T-cell (primary cell): ENCODE measurements at regions not wholly inside any gene's neighbourhood (a gene's known extent, or its start where the extent isn't known, plus 50 kb on each side); places are given as distances from the start of the nearest gene placed in this dataset.
"Not testable (repeated sequence)": the region's sequence is repeated elsewhere in the genome, so short reads cannot be mapped to it uniquely, and the experiment has no call there.

Experiments used
- ATAC-seq, 4 experiments: fragments of 200-7000 bp in 3 of 4; fragments of 150-1000 bp in 1 of 4; cut with Tn5 transposase; replicated peaks in 1 of 4; 1 replicate in 3 of 4; 2 replicates in 1 of 4; pipeline ENCODE4 v1.10.0; 2021; ENCODE audit warnings: moderate library complexity in 3 of 4, mild to moderate bottlenecking in 2 of 4, moderate number of reproducible peaks in 1 of 4
- CTCF ChIA-PET, 2 donors: fragments of 300-600 bp; sonication (Branson Sonifier 250); formaldehyde crosslinking; loops; one replicate each; lab custom pipeline; 2022; ENCODE audit warnings: antibody characterized with exemption in 2 of 2; lab: Charles Lee
- POLR2A ChIA-PET, 2 donors: fragments of 300-600 bp; sonication (Branson Sonifier 250); formaldehyde crosslinking; loops; one replicate each; lab custom pipeline; 2022; ENCODE audit warnings: antibody characterized with exemption in 2 of 2; lab: Charles Lee
- DNase-seq, 35 experiments: peaks; one replicate each; pipeline versions ENCODE4 v3.0.0 to v3.0.0-alpha.2; 2013 to 2023
- H3K27ac ChIP-seq: one replicate; pipeline ENCODE4 v1.5.1; 2013; ENCODE audit warnings: low read length
- H3K27me3 ChIP-seq, 2 experiments: replicated peaks in 1 of 2; 1 replicate in 1 of 2; 2 replicates in 1 of 2; pipeline versions ENCODE4 v1.6.1 to v1.7.0; 2013; ENCODE audit warnings: low read length in 1 of 2, mixed read lengths in 1 of 2; ENCODE audit not compliant: control insufficient read depth in 2 of 2, insufficient read depth in 2 of 2; ENCODE audit errors: extremely low read depth in 1 of 2
- H3K36me3 ChIP-seq, 2 donors: 1 replicate in 1 of 2; 2 replicates in 1 of 2; pipeline versions ENCODE4 v1.6.1 to v1.7.0; 2013; ENCODE audit warnings: low read length in 1 of 2; ENCODE audit not compliant: control insufficient read depth in 2 of 2, insufficient read depth in 1 of 2; ENCODE audit errors: extremely low read depth in 1 of 2
- H3K4me1 ChIP-seq, 2 experiments: 1 replicate in 1 of 2; 2 replicates in 1 of 2; pipeline versions ENCODE4 v1.6.1 to v1.7.0; 2013; ENCODE audit warnings: low read length in 2 of 2, mixed read lengths in 1 of 2; ENCODE audit not compliant: insufficient read depth in 2 of 2, control insufficient read depth in 1 of 2; ENCODE audit errors: extremely low read depth in 1 of 2
- H3K4me3 ChIP-seq, 2 donors: 1 replicate in 1 of 2; 2 replicates in 1 of 2; pipeline versions ENCODE4 v1.5.1 to v1.7.0; 2013; ENCODE audit warnings: mild to moderate bottlenecking in 2 of 2, low read length in 1 of 2, moderate library complexity in 1 of 2; ENCODE audit not compliant: control insufficient read depth in 1 of 2; ENCODE audit errors: extremely low read depth in 1 of 2
- H3K9me3 ChIP-seq: 2 replicates; pipeline ENCODE4 v1.7.0; 2013
- H3K27ac Mint-ChIP-seq, 2 donors: one replicate each; pipeline ENCODE4 v1.8.0; 2020 to 2021; ENCODE audit warnings: mild to moderate bottlenecking in 2 of 2, mixed read lengths in 2 of 2
- H3K27me3 Mint-ChIP-seq, 2 donors: one replicate each; pipeline ENCODE4 v1.8.0; 2021 to 2022; ENCODE audit warnings: mixed read lengths in 2 of 2
- H3K36me3 Mint-ChIP-seq: one replicate; pipeline ENCODE4 v1.8.0; 2021; ENCODE audit warnings: mixed read lengths
- H3K4me1 Mint-ChIP-seq, 3 donors: one replicate each; pipeline ENCODE4 v1.8.0; 2020 to 2022; ENCODE audit warnings: mixed read lengths in 3 of 3, mild to moderate bottlenecking in 1 of 3
- H3K4me3 Mint-ChIP-seq, 3 donors: one replicate each; pipeline ENCODE4 v1.8.0; 2020 to 2022; ENCODE audit warnings: mild to moderate bottlenecking in 3 of 3, mixed read lengths in 3 of 3, moderate library complexity in 3 of 3
- H3K9me3 Mint-ChIP-seq, 3 donors: one replicate each; pipeline ENCODE4 v1.8.0; 2020 to 2022; ENCODE audit warnings: mixed read lengths in 3 of 3
- WGBS: methylation state at CpG from one replicate; pipeline ENCODE4 v1.1.5; 2013; ENCODE audit warnings: missing lambda C conversion rate; ENCODE audit not compliant: insufficient coverage; 5-methylcytosine and 5-hydroxymethylcytosine counted together

- H3K4me3 ChIP-seq, ATAC-seq, POLR2A ChIA-PET, H3K27ac Mint-ChIP-seq, H3K27me3 Mint-ChIP-seq, H3K27ac ChIP-seq, DNase-seq, H3K27me3 ChIP-seq, H3K36me3 ChIP-seq, H3K9me3 ChIP-seq, H3K9me3 Mint-ChIP-seq, CTCF ChIA-PET, H3K4me3 Mint-ChIP-seq, H3K4me1 Mint-ChIP-seq, H3K36me3 Mint-ChIP-seq, H3K4me1 ChIP-seq: not testable (repeated sequence)
- WGBS: no CpG with 5 or more reads among the region's 4 CpGs
These were observed 111.5 kb upstream of the BDP1 start for GRCh38 chr5:71343994-71344393.

GRCh38 chr5:71372601-71373000, 82.8 kb upstream of the BDP1 start:
- H3K9me3 ChIP-seq, H3K4me1 Mint-ChIP-seq, H3K27me3 ChIP-seq, H3K4me1 ChIP-seq, H3K4me3 ChIP-seq, H3K36me3 Mint-ChIP-seq, DNase-seq, H3K27ac ChIP-seq, ATAC-seq, H3K27ac Mint-ChIP-seq, H3K9me3 Mint-ChIP-seq, H3K36me3 ChIP-seq, CTCF ChIA-PET, H3K4me3 Mint-ChIP-seq, POLR2A ChIA-PET: not testable (repeated sequence)
- WGBS: no CpG with 5 or more reads among the region's 6 CpGs
- H3K27me3 Mint-ChIP-seq: peaks cover 6 to 13% of the 10 kb centered on the region in 2 donors

- peaks cover 6 to 13% of the 10 kb centered on the region in 2 donors for H3K27me3 Mint-ChIP-seq
- H3K36me3 Mint-ChIP-seq, CTCF ChIA-PET, H3K27ac ChIP-seq, H3K9me3 ChIP-seq, H3K4me3 Mint-ChIP-seq, H3K9me3 Mint-ChIP-seq, H3K4me3 ChIP-seq, H3K4me1 Mint-ChIP-seq, H3K27ac Mint-ChIP-seq, ATAC-seq, H3K27me3 ChIP-seq, H3K36me3 ChIP-seq, H3K4me1 ChIP-seq, DNase-seq, POLR2A ChIA-PET: not testable (repeated sequence)
- no CpG with 5 or more reads among the region's 9 CpGs for WGBS
These were observed 82.3 kb upstream of the BDP1 start for GRCh38 chr5:71373054-71373734.

GRCh38 chr5:71384204-71384603, 71.2 kb upstream of the BDP1 start:
- H3K9me3 Mint-ChIP-seq, H3K36me3 Mint-ChIP-seq, H3K4me3 Mint-ChIP-seq, POLR2A ChIA-PET, H3K4me1 Mint-ChIP-seq, H3K27ac Mint-ChIP-seq, H3K4me1 ChIP-seq, ATAC-seq, H3K4me3 ChIP-seq, DNase-seq, H3K9me3 ChIP-seq, H3K27ac ChIP-seq, H3K36me3 ChIP-seq, H3K27me3 ChIP-seq, CTCF ChIA-PET: not testable (repeated sequence)
- WGBS: no CpG with 5 or more reads among the region's 3 CpGs
- H3K27me3 Mint-ChIP-seq: peaks cover 3 to 17% of the 10 kb centered on the region in 2 donors

GRCh38 chr5:71384706-71385105, 70.7 kb upstream of the BDP1 start:
- no peak for DNase-seq
- Histone ChIP-seq H3K4me3 (no peak overlapping the region), H3K27me3 (no peaks in the 10 kb centered on the region), H3K4me1 (no peaks in the 10 kb centered on the region), H3K36me3 (no peaks in the 10 kb centered on the region), H3K9me3 (no peaks in the 10 kb centered on the region), H3K27ac (no peak overlapping the region)
- no CpG with 5 or more reads among the region's 1 CpG for WGBS
- Mint-ChIP-seq H3K36me3 (no peaks in the 10 kb centered on the region), H3K27me3 (peaks cover 3 to 17% of the 10 kb centered on the region in 2 donors), H3K4me3 (no peak overlapping the region), H3K27ac (no peak overlapping the region), H3K9me3 (no peaks in the 10 kb centered on the region), H3K4me1 (no peaks in the 10 kb centered on the region)
- ChIA-PET CTCF (no interaction called here), POLR2A (no interaction called here)
- no peak for ATAC-seq

- not testable (repeated sequence) for H3K9me3 Mint-ChIP-seq
These were observed 70.2 kb upstream of the BDP1 start for GRCh38 chr5:71385208-71385607.

GRCh38 chr5:71388184-71388583, 67.3 kb upstream of the BDP1 start:
- H3K27ac ChIP-seq, H3K9me3 ChIP-seq, ATAC-seq, H3K4me1 Mint-ChIP-seq, H3K4me1 ChIP-seq, CTCF ChIA-PET, H3K36me3 Mint-ChIP-seq, H3K9me3 Mint-ChIP-seq, POLR2A ChIA-PET, H3K36me3 ChIP-seq, H3K27ac Mint-ChIP-seq, H3K4me3 Mint-ChIP-seq, H3K4me3 ChIP-seq, H3K27me3 ChIP-seq: not testable (repeated sequence)
- peak in 1 of 35 experiments; percentile 4 for DNase-seq
- peaks cover 3 to 13% of the 10 kb centered on the region in 2 donors for H3K27me3 Mint-ChIP-seq
- 60% methylated on average over 2 of the region's 4 CpGs for WGBS

More at GRCh38 chr5:71385208-71385607, 70.2 kb upstream of the BDP1 start:
- H3K27me3 ChIP-seq, H3K36me3 ChIP-seq, DNase-seq, H3K4me3 Mint-ChIP-seq, H3K36me3 Mint-ChIP-seq, CTCF ChIA-PET, H3K9me3 ChIP-seq, H3K4me3 ChIP-seq, H3K27ac Mint-ChIP-seq, H3K27ac ChIP-seq, H3K4me1 Mint-ChIP-seq, POLR2A ChIA-PET, H3K4me1 ChIP-seq, ATAC-seq: not testable (repeated sequence)
- peaks cover 3 to 17% of the 10 kb centered on the region in 2 donors for H3K27me3 Mint-ChIP-seq
- WGBS: 70% methylated on average over 6 of the region's 9 CpGs
